GM19468 (cell line): ENCODE measurements at regions not wholly inside any gene's neighbourhood (a gene's known extent, or its start where the extent isn't known, plus 50 kb on each side); places are given as distances from the start of the nearest gene placed in this dataset.

Experiments
- ATAC-seq: cut with Tn5 transposase; IDR thresholded peaks from one replicate; pipeline ENCODE4 v1.9.1; 2021; ENCODE audit warnings: mild to moderate bottlenecking, moderate library complexity, moderate number of reproducible peaks; ENCODE audit not compliant: unreplicated experiment; ENCODE audit errors: extremely low read depth

DNA sequence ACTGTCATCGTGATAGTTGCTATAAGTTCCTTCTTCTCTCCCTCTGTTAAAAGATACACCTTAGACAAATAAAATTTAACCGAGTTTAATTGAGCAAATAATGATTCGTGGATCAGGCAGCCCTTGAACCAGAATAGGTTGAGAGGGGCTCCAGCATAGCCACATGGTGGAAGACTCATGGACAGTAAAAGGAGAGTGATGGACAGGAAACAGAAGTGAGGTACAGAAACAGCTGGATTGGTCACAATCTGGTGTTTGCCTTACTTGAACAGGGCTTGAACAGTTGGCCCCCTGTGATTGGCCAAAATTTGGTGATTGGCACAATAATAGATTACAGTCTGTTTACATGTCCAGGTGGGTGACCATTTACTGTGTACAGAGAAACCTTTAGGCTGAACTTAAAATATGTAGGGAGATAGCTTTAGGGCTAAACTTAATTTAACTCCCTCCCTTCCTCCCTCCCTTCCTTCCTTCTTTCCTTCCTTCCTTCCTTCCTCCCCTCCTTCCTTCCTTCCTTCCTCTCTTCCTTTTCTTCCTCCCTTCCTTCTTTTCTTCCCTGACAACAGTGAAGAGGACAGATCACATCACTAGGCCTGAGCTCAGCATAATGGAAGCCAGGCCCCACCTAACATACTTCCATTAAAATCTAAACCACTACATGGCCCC lies 531.8 kb upstream of the JARID2 start:
- no peak for ATAC-seq

DNA sequence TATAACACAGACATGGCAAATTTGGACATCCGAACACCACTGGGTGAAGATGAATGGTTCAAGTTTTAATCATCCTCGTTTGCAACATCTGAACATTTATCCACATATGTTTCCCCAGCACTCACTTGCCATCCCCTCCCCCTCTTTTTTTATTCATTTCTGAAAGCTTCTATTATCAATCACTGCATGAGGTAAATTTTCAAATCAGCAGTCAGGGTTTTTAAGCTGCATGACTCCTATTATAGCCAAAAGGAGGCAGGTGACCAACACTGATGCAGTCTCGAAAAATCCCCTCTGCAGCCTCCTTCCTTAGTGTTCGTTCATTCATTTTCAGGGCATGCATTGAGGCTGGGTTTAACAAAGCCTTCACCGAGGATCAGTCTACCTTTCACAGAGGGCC lies 530.8 kb upstream of the JARID2 start:
- no peak for ATAC-seq

DNA sequence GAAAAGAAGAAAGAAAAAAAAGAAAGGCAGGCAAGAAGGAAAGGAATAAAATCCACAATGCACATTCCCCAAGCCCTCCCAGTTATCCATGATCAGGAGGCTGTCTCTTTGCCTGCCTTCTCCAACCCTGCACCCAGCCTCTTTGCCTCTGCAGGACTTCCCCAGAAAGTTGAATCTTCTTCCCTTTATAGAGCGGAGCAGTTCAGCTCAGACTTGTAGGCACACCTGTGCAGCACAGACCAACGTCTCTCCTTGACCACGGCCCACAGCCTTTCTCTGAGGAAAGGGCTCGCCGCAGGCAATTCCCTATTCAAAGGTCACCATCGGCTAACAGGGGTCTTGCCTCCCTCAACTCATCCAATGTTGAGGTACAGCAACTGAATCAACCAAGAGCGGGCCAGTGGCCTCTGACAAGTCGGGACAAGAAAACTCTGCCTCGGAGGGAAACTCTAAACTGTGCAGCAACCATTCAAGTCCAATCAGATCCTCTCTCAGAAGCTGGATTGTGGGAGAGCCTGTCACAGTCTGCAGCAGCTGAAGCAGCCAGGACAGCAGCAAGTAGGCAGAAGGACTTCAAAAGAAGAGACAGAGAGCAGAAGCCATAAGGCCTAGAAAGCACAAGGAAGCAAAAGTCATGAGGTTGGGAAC lies 529.2 kb upstream of the JARID2 start:
- no peak for ATAC-seq

DNA sequence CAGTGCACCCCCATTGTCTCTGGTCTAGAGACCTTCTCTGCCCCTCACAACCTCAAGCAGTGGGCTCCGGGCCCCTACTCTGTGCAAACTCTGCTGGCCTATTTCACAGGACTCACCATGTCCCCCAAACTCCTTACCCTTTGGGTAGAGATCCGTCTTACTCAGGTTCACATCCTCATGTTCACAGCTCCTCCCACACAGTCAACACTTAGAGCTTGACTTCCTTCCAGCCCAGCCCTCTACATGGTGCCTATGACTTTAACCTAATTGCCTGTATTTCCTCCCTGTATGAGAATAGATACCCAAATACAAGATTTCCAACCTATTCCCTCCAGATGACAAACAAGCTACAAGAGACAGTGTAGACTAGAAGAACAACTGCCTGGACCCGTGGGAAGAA lies 528.6 kb upstream of the JARID2 start:
- no peak for ATAC-seq

DNA sequence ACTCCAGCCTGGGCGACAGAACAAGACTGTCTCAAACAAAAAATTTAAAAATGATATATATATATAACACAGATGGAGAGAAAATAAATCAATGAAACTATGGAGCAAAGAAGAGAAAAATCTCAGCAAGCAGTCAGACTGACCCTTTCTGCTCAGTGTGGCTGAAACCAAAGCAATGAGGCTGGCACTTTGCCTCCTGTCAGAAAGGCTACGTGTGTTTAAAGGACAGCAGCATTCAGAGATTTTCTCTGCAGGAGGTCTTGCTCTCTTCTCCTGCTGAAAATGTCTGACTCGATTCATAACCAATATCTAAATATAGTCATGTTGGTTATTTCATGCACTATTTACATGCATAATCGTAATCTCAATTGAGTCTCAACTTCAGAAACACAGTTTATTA lies 527.0 kb upstream of the JARID2 start:
- no peak for ATAC-seq

DNA sequence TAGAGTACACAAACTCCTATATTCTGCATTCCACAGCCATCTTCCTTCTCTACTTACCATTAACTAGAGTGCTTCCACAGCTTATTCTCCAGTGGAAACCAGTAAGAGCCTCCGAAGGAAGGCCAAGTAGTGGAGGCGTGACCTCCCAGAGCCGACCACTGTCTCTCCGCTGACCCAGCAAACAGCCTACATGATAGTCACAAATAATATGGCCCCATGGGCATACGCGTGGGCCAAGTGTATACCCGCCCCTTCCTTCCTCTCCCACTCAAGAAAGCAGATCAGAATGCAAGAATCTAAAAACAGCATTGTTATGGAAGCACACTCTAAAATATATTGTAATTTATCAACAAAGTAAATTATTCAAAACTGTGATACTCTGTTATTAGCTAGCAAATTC lies 526.6 kb upstream of the JARID2 start:
- no peak for ATAC-seq

DNA sequence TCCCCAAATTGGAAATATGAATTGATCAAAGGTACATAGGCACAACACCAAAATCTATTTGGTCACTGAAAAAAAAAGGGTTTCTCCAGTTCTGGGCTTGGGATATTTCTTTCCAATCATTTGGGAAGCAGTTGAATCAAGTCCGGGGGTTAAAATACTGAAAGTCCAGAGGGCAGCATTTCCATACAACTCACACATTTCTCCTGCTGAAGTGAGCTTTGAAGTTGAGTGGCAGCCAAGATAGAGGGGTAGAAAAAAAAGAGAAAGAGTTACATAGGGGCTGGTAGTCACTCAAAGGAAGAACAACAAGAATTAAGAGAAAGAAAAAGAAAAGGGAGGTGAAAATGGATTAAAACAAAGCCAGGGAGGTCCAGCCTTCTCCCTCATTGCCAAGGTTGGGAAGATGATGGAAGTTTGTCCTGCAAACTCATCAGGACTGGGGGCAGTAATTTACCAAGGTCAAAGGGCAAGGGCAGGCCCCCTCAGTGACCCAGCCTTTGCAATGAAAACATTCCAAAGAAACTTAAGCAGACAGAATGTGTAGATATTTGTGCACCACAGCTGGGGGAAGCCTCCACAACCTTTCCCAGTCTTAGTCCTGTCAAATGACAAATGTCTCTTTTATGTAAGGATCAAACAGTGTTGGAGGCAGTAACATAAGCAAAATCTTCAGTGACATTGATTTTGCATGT lies 525.3 kb upstream of the JARID2 start:
- ATAC-seq = no peak

DNA sequence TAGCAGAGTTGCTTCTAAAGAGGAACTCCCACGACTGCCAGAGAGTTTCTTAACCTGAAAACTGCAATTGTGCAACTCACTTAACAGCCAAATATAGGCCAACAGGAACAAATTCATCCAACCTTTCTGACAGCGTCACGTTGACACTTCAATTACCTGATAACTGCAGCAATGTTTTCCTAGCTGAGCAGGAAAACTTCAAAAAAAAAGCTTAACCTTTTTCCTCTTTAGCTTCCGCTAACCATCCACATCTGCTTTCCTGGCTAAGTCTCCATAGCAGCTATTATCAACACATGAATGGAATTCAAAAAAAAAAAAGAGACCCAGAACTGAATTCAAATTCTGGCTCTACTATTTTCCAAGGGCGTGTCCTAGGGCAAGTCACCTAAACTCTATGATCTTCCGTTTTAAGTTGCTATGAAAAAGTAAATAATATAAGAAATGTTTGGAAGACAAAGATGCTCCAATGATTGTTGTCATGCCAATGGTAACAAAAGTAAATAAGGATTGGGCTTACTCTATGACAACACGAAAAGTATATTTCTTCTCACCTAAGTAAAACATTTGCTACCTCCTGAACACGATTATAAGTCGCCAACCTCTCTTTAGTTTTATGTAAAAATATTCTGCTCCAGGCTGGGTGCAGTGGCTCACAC lies 524.6 kb upstream of the JARID2 start:
- no peak for ATAC-seq

DNA sequence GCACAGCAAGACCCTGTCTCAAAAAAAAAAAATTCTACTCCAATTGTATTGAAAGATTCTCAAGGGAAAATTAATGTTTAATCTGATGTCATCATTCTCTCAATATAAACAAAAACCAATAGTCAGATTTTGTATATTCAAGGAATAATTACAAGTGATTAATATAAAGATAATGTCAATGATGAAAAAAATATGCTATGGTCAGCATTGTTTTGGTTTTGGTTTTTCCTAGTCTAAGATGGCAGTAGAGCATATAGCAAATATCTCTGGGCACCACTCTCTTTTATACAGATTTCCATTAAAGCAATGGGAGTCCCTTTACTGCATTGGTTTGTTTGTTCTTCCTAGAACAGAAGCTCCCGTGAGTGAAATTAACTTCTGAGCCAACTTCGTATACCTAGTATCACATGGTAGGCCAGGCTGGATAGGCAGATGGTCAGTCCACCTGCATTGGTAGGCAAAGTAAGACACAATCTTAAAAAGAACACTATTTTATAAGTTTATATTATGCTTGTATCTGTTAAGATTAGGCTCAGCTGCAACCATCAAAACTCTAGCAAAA lies 523.8 kb upstream of the JARID2 start:
- no peak for ATAC-seq

DNA sequence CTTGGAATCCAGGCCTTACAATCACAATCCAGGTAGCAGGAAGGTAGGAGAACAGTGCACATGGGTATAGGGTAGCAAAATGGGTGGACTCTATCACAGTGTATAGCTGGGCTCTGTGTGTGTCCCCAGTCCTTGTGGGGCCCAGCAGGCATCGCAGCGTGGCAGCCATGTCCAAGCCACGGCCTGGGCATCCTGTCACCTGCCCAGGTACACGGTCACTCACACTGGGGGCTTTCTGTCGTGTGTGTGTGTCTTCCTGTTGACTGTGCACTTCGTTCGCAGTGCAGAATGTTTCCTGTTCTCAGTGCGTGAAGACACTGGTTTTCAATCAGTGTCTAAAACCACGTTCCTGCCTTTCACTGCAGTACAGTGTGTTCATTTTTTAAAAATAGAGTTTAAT lies 523.2 kb upstream of the JARID2 start:
- no peak for ATAC-seq

DNA sequence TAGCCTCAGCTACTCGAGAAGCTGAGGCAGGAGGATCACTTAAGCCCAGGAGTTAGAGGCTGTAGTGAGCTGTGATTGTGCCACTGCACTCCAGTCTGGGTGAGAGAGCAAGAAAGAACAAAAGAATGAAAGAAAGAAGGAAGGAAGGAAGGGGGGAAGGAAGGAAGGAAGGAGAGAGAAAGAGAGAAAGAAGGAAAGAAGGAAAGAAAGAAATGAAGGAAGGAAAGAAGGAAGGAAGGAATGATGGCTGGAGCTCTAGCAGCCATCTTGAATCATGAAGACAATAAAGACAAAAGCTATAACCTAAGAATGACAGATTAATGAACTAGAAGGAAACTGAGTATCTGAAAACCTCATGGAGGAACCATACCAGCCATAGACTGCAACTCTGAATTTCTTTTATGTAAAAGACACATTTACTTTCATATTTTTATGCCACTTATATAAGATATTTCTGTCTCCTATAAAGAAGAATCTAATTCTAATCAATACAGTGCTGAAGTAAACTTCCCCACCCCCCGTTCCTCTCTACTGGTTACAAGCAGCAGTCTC lies 522.3 kb upstream of the JARID2 start:
- no peak for ATAC-seq

DNA sequence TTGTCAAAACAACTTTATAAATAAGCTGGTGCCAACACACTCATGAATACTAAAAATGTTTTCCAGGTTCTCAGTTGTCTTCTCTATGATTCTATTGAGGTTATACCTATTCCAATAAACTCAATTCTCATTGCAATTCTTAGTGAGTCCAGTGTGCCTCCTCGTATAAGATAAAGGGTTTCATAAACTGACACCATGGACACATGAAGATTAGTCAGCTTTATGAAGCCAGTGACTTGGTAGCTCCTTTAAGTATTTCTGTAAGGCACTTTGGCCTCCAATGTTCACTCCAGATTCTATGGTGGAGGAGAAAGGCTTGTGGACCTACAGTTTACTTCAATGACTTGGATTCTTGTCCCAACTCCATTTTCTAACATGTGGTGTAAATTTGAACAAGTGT lies 521.3 kb upstream of the JARID2 start:
- no peak for ATAC-seq

DNA sequence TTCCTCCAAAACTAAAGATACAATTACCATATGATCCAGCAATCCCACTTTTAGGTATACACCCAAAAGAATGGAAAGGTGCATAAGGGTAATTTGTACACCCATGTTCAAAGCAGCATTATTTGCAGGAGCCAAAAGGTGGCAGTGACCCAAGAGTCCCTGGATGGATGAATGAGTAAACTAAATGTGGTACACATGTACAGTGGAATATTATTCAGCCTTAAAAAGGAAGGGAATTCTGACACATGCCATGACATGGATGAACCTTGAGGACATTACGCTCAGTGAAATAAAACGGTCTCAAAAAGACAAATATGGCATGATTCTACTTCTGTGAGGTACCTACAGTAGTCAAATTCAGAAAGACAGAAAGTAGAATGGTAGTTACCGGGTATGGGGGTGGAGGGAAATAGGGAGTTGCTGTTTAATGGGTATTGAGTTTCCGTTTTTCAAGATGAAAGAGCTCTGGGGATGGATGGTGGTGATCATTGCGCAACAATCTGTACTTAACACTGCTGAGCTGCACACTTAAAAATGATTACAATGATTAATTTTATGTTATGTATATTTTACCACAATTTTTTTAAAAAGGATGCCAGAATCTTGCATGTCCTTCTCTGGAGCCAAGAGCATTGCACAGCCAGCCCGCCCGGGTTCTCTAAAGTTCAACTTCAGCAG lies 518.9 kb upstream of the JARID2 start:
- no peak for ATAC-seq

DNA sequence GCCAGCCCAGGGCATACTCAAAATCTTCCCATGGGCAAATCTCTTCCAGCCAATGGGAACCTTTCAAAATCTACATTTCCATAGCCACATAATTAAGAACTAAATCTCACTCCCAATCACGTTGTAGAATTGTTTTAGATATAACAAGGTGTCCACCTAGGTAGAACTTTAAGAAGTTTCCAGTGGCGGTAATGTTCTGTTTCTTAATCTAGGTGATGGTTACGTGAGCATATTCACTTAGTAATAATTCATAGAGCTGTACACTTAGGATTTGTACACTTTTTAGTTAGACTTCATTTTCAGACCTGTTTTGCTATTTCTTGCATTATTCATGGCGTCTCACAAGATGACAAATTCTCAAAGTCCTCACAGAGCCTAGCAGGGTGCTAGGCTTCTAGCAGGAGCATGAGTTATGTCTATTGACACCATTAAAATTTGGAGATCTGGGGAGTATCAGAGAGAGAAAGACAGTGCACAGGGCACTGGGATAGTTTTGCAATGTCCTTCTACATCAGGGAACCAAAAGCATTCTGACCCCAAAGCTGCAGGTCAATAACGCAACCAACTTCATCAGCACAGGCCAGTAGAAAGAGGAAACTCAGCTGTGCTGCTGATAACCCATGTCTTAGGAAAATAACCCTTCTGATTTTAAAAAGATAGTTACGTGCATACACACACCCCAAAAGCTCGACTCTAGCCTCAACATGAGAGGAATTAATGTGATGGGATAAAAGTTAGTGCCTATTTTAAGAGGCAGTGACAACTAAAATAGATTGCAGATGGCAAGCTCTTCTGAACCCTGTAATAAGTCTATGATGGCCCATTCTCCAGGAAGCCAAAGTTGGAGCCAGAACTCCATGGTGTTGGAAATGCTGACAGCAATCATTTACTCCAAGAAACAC lies 518.1 kb upstream of the JARID2 start:
- ATAC-seq = no peak

DNA sequence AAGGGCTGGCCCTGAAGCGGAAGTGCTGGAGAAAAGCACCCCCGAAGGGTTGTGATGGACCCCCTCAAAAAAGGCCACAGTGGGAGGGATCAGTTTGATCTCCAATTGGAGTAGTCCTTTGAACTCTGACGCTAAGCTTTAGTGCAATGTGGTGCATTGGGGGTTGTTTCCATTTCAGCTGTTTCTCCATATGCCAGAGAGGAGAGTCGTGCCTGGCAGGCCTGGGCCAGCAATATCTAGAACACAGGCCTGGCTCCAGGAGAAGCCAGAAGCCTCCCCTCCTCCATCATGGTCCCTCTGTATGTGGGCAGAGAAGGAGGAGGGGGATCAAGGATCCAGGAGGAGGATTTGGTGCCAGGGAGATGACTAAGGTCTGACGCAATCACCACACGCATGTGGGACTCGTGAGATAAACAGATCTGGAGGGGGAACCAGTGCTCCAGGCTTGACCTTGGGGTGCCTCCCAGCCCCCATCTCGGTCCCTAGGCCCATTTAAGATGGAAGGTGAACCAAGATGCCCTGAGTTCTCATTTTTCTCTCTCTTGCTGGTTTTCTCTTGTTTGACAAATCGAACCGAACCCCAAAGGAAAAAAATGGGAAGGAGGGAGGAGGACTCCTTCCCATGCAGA lies 517.4 kb upstream of the JARID2 start:
- no peak for ATAC-seq

DNA sequence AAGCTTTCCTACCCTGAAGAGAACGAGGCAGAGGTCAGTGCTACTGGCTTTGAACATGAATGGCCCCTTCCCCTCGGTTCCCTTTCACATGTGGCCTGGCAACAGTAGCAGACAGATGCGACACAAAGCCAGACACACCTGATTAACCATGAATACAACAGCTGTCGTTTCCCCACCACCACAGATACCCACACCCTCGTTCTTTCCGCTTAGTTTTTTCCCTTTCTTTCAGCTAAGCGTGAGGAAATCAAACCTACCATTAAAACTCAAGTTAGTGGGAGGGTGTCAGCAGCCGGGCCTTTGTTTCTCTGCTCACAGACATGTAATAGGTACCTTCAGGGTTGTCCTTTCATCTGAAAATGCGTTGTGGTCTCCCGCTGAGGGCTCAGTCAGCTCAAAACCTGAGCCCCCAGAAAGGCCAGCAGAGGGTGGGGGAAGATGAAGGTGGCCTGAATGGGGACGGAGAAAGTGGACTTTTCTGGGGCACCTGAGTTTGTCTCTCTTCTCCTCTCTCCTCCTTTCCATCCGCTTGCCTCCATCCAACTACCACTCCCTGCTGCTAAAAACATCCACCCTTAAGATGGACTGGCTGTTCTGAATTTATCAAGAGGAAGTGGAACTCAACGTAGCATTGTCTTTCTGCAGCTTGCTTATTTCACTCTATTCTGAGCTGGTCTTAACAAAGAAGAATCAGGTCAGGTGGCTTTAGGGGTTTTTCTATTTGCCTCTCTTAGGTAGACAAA lies 516.6 kb upstream of the JARID2 start:
- no peak for ATAC-seq

DNA sequence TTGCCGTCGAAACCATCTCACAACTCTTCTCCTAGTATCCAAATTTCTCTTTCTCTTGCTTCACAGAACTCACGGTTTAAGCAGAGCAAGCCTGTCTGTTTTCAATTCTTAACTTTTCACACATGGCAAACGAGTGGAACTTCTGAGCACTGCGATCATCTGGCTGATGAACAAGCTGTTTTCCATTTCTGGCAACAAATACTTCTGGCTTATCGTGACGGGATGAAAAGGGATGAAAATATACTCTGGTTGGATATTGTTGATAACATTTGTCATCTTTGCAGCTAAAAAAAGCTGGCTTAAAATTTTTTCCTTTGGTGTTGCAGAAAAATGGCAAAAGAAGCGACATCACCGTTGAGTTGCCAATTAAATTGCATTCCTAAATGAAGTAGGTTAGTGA lies 515.2 kb upstream of the JARID2 start:
- ATAC-seq = no peak

DNA sequence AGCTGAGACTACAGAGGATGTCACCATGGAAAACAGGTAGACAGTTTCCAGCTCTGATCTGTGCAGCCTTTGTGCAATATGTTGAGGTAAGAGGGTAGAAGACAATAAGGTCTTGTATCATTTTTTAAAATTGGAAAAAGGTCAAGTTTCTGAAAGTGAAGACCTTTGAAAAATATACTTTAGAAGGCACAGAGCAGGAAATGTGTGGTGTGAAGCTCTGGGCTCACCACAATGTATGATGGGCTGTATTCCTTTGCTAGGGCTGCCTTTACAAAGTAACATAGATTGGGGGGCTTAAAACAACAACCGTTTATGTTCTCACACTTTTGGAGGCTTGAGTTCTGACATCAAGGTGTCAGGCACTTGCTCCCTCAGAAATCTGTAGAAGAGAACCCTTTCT lies 514.3 kb upstream of the JARID2 start:
- no peak for ATAC-seq
